Adrenal gland (tissue), 9 donors: ENCODE measurements at regions not wholly inside any gene's neighbourhood (a gene's known extent, or its start where the extent isn't known, plus 50 kb on each side); places are given as distances from the start of the nearest gene placed in this dataset.
"Not testable (repeated sequence)": the region's sequence is repeated elsewhere in the genome, so short reads cannot be mapped to it uniquely, and the experiment has no call there.

Experiments used
- DNase-seq, 7 donors: peaks; one replicate each; pipeline ENCODE4 v3.0.0-alpha.2; 2019 to 2020
- H3K27ac ChIP-seq, 5 donors: fragments of 200-600 bp; sonication (generic) in 4 of 5; 1 replicate in 3 of 5; 2 replicates in 2 of 5; pipeline versions ENCODE4 v1.5.1 to v1.8.0; 2016 to 2020; ENCODE audit warnings: mild to moderate bottlenecking in 1 of 5
- H3K27me3 ChIP-seq: fragments of 200-600 bp; 2 replicates; pipeline ENCODE4 v1.8.0; 2021
- H3K36me3 ChIP-seq, 2 donors: fragments of 200-600 bp; replicated peaks in 1 of 2; 1 replicate in 1 of 2; 2 replicates in 1 of 2; pipeline versions ENCODE4 v1.5.1 to v1.8.0; 2018 to 2022
- H3K4me1 ChIP-seq, 2 donors: fragments of 200-600 bp; replicated peaks in 1 of 2; 1 replicate in 1 of 2; 2 replicates in 1 of 2; pipeline versions ENCODE4 v1.5.1 to v1.8.0; 2018 to 2021
- H3K4me3 ChIP-seq, 4 donors: fragments of 200-600 bp; sonication (generic) in 3 of 4; one replicate each; pipeline ENCODE4 v1.5.1; 2016 to 2018
- H3K9me3 ChIP-seq, 3 donors: fragments of 200-600 bp; sonication (generic) in 1 of 3; replicated peaks in 1 of 3; 1 replicate in 2 of 3; 2 replicates in 1 of 3; pipeline versions ENCODE4 v1.5.1 to v1.8.0; 2016 to 2021
- WGBS, 4 donors: extraction: QIAGEN DNeasy Blood & Tissue Kit in 2 of 4; methylation state at CpG; one replicate each; pipeline versions ENCODE4 v1.1.5 to v1.1.7; 2013 to 2017; 5-methylcytosine and 5-hydroxymethylcytosine counted together
- intact Hi-C, 2 donors: fragments of 100-400 bp; cut with DNase I; formaldehyde crosslinking; loops; one replicate each; pipeline versions ENCODE4 v1.14.1 to v1.15.0; 2022 to 2023
- donor health status: healthy with polysubstance abuse.
- donor health status: Bipolar disorder and iron deficiency.
- donor health status: DM: yes; HTN: yes; CAD: no.
- donor health status: DM: no; HTN: no; CAD: no.
- donor health status: DM: no; HTN: no; CAD: no.

- H3K9me3 ChIP-seq, intact Hi-C loops, H3K4me1 ChIP-seq, H3K36me3 ChIP-seq, H3K27me3 ChIP-seq: not testable (repeated sequence)
- WGBS, 4 donors: 0 to 2% methylated on average over 18 to 34 of the region's 89 CpGs; no CpG with 5 or more reads in 2 of the 4 donors
- peak in 6 of 7 donors; percentile 18 to 85 (median 38) for DNase-seq
- peak overlapping the region in 3 of 5 donors; percentile 53 to 87 (median 62) for H3K27ac ChIP-seq
- peak overlapping the region in 1 of 4 donors; percentile 67 for H3K4me3 ChIP-seq
Measured at GRCh38 chr15:30470601-30471365, 56.7 kb upstream of the GOLGA8R start.

GRCh38 chr15:30471366-30471749, 57.3 kb upstream of the GOLGA8R start:
- no CpG with 5 or more reads among the region's 34 CpGs for WGBS, 4 donors
- intact Hi-C loops, H3K36me3 ChIP-seq, H3K27me3 ChIP-seq, H3K4me1 ChIP-seq, H3K9me3 ChIP-seq, DNase-seq: not testable (repeated sequence)
- Histone ChIP-seq H3K4me3 (peak overlapping the region in 1 of 4 donors; percentile 67), H3K27ac (peak overlapping the region in 3 of 5 donors; percentile 53 to 87 (median 62))

GRCh38 chr15:30471817-30472551, 57.9 kb upstream of the GOLGA8R start:
- WGBS, 4 donors: no CpG with 5 or more reads among the region's 10 CpGs
- H3K4me1 ChIP-seq, DNase-seq, H3K36me3 ChIP-seq, H3K4me3 ChIP-seq, H3K9me3 ChIP-seq, H3K27ac ChIP-seq, intact Hi-C loops, H3K27me3 ChIP-seq: not testable (repeated sequence)

DNA sequence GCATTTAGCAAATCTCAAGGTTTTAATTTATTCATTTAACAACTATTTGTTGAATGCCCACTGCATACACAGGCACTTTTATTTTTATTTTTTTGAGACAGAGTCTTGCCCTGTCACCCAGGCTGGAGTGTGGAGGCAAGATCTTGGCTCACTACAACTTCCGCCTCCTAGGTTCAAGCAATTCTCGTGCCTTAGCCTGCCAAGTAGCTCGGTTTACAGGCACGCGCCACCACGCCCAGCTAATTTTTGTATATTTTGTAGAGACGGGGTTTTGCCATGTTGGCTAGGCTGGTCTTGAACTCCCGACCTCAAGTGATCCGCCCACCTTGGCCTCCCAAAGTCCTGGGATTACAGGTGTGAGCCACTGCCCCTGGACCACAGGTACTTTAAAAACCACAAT, 67.0 kb upstream of the GOLGA8Q start:
- H3K4me1 ChIP-seq, H3K9me3 ChIP-seq, intact Hi-C loops, H3K27me3 ChIP-seq, H3K36me3 ChIP-seq, H3K4me3 ChIP-seq, H3K27ac ChIP-seq: not testable (repeated sequence)
- DNase-seq: peak in 2 of 7 donors; percentile 15 to 18
- WGBS, 4 donors: 75 to 98% (median 94%) methylated on average over 9 of the region's 9 CpGs

- DNase-seq: peak; percentile 14 to 58 (median 31)
- H3K36me3 ChIP-seq, H3K4me1 ChIP-seq, H3K27ac ChIP-seq, H3K27me3 ChIP-seq, H3K4me3 ChIP-seq, H3K9me3 ChIP-seq, intact Hi-C loops: not testable (repeated sequence)
- WGBS, 4 donors: 63 to 89% (median 76%) methylated on average over 15 to 17 of the region's 17 CpGs
Measured at GRCh38 chr15:30489237-30489636, 62.6 kb upstream of the GOLGA8Q start.

- 53 to 94% (median 75%) methylated on average over 1 of the region's 1 CpG; no CpG with 5 or more reads in 1 of the 4 donors for WGBS, 4 donors
- intact Hi-C loops, DNase-seq, H3K36me3 ChIP-seq, H3K27me3 ChIP-seq, H3K4me3 ChIP-seq, H3K9me3 ChIP-seq, H3K4me1 ChIP-seq, H3K27ac ChIP-seq: not testable (repeated sequence)
Measured at GRCh38 chr15:30490334-30490733, 61.5 kb upstream of the GOLGA8Q start.

DNA sequence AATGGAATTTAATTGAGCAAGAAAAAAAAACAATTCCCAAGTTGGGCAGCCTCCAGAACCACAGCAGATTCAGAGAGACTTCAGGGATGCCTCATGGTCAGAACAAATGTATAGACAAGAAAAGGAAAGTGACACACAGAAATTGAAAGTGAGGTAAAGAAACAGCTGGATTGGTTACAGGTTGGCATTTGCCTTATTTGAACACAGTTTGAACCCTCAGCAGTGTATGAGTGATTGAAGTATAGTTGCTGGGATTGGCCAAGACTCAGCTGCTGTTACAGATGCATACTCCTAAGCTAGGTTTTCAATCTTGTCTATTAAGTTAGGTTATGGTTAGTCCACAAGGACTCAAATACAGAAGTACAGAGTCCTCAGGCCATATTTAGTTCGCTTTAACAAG, 57.9 kb upstream of the GOLGA8Q start:
- intact Hi-C loops, H3K4me3 ChIP-seq, H3K36me3 ChIP-seq, H3K27ac ChIP-seq, H3K27me3 ChIP-seq, DNase-seq, H3K9me3 ChIP-seq, H3K4me1 ChIP-seq: not testable (repeated sequence)
- WGBS, 4 donors: no CpG with 5 or more reads among the region's 1 CpG

DNA sequence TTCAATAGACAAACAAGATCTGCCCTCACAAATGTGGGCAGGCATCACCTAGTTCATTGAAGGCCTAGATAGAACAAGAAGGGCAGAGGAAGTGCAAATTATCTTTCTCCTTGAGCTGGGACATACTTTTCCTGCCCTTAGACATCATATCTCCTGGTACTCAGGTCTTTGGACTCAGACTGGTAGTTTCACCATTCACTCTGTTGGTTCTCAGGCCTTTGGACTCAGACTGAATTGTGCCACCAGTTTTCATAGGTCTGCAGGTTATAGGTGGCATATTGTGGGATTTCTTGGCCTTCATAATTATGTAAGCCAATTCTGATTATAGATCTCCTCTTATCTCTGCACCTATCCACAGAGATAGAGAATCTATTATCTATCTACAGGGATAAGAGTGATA, 54.6 kb upstream of the GOLGA8Q start:
- intact Hi-C loops, H3K36me3 ChIP-seq, H3K4me3 ChIP-seq, H3K4me1 ChIP-seq, DNase-seq, H3K9me3 ChIP-seq, H3K27me3 ChIP-seq, H3K27ac ChIP-seq: not testable (repeated sequence)

DNA sequence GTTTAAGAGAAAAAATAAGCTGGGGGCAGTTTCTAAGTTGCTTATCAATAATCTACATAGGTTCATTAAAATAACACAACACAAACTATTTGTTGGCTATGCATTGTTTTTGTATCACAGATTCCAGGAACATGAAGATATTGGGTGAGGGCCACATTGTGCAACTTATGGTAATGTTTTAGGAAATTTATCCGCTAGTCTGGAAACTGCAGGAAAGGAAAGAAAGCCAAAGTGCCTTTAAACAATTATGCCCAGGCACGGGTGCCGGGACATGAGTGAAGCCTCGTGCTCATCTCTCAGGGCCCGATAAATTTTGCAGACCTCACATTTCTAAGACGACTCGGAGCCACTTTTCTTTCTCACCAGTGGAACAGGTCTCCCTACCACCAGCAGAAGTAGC, 52.6 kb upstream of the GOLGA8Q start:
- DNase-seq, H3K27ac ChIP-seq, intact Hi-C loops, H3K27me3 ChIP-seq, H3K36me3 ChIP-seq, H3K4me1 ChIP-seq, H3K4me3 ChIP-seq, H3K9me3 ChIP-seq: not testable (repeated sequence)
- no CpG with 5 or more reads among the region's 7 CpGs for WGBS, 4 donors

- H3K27me3 ChIP-seq, H3K27ac ChIP-seq, H3K9me3 ChIP-seq, H3K4me3 ChIP-seq, intact Hi-C loops, H3K4me1 ChIP-seq, DNase-seq, H3K36me3 ChIP-seq: not testable (repeated sequence)
- WGBS, 4 donors: 93 to 100% (median 98%) methylated on average over 1 of the region's 2 CpGs
Measured at GRCh38 chr15:30500511-30500910, 51.3 kb upstream of the GOLGA8Q start.
